GM18520 (cell line): ENCODE measurements at regions not wholly inside any gene's neighbourhood (a gene's known extent, or its start where the extent isn't known, plus 50 kb on each side); places are given as distances from the start of the nearest gene placed in this dataset.

Experiments
- ATAC-seq: cut with Tn5 transposase; IDR thresholded peaks from one replicate; pipeline ENCODE4 v1.9.1; 2021; ENCODE audit not compliant: unreplicated experiment

DNA sequence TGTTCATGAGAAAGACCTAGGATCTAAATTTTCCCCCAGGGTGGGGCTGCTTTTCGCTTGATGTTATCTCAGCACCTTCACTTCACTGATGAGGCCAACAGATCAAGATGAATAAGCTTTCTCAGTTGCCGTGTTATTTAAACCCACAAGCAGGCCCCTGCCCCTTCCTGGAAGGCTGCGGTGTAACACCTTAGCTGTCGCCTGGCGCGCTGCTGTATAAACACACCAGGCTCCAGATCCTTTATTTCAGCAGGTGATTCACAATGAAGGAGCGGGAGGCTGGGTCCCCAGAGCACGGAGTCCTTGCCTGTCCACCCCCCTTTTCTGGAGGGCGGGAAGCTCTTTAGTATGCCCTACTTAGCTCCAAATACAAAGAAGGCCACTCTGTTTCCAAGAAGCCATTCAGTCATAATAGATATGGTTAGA, 515.4 kb downstream of the FUT8 start:
- ATAC-seq = no peak

DNA sequence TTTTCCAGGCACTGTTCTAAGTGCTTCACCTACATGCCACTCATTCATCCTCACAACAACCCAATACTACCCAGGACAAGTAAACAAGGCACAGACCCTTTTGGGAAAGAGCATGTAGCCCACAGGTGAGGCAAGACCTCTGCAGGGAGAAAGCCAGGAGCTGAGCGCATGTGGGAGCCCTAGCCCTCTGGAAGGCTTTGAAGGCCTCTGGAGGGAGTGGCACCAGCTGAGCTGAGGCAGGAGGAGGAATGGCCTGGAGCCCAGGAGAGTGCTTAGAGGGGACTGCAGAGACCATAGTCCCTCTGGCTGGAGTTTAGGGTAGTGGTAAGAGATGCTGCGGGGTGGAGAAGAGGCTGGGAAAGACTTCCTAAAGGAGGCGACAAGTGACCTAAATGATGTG, 516.5 kb downstream of the FUT8 start:
- no peak for ATAC-seq

- ATAC-seq = no peak
Measured at GRCh38 chr14:65933400-65934069, 521.0 kb downstream of the FUT8 start.

DNA sequence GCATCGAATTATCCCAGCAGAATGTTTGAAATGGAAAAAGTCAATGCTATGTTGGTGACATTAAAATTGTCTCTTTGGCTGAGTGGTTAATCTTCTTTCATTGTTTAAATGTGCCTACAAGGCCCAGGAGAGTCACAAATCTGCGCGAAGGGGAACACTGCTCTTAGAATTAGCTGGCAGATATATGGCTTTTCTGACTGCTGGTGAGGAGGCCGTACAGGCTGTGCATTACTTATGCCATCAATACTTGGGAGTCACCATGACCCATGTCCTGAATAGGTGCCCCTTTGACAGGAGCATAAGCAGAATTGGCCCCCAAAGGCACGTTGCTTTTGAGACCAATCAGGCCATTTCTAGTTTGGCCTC, 521.5 kb downstream of the FUT8 start:
- no peak for ATAC-seq

DNA sequence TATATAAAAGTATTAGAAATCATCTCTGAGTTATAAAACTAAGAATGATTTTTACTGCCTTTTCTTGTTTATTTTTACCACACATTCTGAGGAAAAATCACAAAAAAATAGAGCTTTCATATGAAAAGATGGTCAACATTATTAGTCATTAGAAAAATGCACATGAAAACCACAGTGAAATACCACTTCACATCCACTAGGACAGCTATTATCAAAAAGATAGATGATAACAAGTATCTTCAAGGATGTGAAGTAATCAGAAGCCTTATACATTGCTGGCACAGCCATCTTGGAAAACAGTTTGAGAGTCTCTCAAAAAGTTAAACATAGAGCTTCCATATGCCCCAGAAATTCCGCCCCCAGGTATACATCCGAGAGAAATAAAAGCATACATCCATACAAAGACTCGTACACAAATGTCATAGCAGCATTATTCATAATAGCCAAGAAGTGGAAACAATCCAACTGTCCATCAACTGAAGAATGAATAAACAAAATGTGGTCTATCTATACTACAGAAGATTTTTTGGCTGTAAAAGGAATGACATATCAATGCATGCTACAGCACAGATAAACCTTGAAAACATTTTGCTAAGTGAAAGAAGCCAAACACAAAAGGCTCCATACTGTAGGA, 523.9 kb downstream of the FUT8 start:
- no peak for ATAC-seq

DNA sequence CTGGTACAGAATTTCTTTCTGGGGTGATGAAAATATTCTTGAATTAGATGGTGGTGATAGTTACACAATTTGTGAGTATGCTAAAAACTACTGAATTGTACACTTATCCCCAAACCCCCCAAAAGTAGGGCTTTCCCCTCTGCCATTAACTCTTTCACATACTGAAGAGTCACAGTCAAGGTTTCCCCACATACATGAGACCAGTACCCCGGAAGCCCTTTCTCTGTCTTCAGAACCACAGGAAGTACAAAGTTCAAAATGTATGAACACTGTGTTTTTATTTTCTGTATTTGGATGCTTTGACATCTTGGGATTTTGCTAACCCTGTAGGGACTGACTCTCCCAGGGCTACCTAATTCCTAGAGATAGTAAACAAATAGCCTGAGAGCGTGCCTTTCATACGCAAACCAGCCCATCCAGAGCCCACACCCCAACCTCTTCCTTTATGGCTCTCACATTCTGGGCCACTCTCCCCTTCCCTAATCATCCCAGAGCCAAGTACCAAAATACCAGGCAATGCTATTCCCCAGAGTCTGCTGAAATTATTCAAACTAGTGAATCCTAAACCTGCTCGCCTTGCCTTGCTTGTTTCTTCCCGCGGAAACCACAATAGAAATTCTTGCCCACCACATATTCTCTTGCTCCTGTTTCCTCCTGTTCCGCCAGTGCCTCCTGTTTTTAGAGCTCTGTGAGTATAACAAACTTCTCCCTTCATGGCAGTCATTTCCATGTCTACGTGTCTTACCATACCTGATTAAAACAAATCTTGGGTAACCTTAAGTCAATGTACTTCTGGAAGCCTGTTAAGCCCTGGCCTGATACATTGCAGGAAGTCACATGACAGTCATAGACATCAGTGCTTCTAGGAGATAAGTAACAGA, 524.8 kb downstream of the FUT8 start:
- ATAC-seq = no peak

DNA sequence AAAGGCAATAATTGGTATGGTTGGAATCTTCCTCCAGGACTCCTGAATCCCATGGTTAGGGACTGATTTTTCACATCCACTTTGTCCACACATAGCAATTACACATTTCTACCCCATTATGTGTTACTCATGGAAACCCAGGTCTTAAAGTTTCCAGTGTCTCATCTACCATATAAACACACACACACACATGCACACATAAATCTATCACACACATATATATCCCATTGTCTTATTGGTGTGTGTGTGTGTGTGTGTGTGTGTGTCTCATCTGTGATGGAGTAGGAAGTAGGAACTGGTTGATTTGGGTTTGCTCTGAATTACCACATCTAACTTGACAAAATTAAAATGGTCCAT, 525.4 kb downstream of the FUT8 start:
- ATAC-seq = no peak

DNA sequence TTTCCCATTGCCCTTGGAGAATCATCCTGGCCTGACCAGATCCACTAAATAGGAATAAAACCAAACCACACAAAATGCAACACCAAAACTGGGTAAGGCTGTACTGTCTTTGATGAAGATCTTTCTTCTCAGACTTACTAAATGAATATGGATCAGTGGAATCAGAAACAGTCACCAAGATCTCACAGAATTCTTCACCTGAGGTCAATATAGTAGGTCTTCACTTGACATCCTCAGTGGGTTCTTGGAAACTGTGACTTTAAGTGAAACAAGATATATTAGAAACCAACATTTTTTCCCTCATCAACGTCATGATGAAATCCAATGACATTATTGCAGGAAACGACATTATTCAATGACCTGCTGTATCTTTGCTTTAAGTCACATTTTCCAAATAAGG, 526.2 kb downstream of the FUT8 start:
- ATAC-seq = no peak

DNA sequence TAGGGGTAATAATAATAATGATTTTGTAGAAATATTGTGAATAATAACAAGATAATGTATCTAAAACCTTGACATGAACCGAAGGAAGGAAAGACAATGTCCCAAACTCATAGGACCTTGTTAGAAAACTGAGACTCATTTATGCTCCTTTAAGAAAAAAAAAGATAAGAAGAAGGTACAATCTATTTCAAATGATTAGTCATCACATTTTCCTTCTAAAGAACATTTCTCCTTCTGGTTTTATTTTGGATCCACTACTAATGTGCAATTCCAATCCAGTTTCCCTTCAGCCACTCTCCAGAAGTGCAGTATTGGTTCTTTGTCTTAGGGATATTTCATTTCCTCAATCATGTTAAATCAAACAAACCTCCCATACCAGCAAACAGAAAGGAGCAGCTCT, 526.7 kb downstream of the FUT8 start:
- no peak for ATAC-seq

DNA sequence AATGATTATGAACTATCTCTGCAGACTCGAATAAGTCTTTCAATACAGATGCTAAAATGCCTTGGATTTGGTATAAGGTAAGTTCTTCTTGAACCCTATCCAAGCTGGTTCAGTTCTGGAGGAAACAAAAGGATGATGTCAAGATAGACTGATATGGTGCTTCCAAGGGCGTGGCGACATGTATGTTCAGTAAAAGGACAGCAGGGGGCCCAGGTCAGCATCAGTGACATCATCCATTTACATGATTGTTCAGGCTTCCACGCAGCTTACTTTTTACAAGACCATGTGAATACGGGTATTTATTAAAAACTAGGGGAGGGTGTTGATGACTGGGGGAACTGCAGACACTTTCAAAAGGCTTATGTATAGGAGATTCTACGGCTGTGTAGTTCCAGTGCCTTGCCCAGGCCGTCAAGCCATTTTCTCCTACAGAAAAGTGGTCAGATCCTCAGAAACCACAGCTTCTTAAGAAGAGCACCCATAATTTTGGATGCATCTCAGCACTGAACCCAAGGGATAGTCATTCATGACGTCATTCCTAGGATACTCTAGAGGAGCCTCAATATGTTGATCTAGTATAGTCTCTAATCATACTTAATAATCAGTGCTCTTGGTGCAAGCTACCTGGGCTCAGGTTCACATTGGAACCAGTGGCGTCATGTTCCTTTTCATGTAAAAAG, 527.7 kb downstream of the FUT8 start:
- no peak for ATAC-seq

DNA sequence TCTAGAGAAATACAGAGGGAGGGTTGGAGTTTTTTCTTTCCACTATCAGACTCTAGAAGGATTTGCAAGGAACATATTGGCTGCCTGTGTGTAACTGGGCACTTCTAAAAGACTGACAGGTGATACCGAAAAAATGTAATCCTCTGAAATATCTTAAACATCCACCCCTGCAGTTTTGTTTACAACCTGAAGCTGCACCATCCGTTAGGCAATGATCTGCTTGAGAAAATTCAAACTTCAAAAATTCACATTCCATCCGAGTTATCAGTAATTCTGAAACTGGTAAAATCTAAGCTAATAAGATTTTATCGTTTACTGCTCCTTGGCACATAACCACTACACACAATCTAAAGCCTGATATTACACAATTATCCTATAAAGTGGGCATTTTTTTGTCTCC, 528.6 kb downstream of the FUT8 start:
- no peak for ATAC-seq

DNA sequence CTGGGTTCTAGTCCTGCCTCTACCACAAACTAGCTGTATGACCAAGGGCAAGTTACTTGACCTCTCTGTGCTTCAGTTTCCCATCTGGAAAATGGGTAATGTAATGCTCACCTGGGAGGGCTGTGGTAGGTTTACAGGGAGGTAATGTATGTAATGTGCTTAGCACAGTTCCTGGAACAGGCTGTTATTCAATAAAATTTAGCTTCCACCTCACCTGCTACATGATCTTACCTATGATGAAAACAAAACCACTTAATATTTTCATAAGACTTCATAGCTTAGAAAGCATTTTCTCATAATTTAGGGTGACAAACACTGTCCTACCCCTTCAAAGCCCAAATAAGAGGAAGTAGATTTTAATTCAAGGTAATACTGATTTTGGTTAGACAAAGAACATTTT, 530.6 kb downstream of the FUT8 start:
- no peak for ATAC-seq

GRCh38 chr14:65943916-65944410, 531.4 kb downstream of the FUT8 start:
- ATAC-seq = no peak

DNA sequence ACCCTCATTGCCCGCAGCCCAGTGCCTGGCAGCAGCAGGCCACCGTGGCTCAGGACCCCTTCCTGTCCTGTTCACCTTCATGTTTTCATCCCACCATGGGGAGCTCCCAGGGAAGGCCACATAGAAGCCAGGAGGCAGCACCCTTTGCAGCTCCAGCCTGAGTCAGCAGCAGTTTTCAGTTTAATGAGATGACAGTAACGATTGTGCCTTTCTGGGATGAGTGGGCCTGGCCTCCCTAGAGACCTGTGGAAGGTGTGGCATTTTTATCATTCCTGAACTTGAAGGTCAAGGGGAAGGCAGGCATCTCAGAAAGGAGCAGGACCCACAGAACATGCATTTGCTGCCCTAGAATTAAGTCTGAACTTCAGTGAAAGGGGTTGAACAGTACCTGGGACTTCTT, 532.8 kb downstream of the FUT8 start:
- ATAC-seq = no peak

DNA sequence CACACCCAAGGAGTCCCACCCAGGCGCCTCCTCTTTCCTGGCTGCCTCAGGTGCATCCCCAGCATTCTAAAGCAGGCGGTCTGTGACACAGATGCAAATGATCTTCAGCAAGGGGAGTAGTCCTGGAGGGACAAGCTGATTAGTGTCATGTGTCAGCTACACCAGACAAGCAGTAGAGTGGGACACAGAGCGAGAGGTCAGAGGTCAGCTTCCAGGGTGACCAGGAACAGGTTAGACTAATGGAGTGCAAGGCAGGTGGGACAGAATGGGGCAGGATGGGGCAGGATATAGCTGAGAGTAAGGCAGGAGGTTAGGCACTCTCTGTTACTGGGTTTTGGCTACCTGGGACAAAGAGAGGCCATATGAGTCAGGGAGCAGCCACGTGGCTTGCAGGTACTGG, 534.0 kb downstream of the FUT8 start:
- ATAC-seq = no peak

DNA sequence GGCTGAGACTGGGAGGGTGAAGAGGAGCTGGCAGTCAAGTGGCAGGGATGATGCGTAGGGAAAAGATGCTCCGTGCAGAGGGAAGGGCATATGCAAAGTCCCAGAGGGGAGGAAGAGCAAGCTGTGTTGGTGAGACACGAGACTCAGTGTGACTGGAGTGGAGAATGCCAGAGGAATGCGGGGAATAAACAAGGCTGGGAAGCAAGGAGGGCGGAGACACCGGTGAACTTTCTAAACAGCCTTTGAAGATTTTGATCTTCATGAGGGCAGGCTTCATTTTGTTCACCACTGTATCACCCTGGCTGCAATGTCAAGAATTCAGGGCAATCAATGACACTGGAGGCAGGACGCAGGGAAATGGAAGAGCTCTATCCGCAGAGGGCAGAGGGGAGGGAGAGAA, 535.8 kb downstream of the FUT8 start:
- ATAC-seq = no peak

GRCh38 chr14:65949711-65950516, 536.3 kb upstream of the CCDC196 start:
- ATAC-seq = peak; percentile 73

GRCh38 chr14:65954942-65955341, 531.2 kb upstream of the CCDC196 start:
- ATAC-seq = no peak

- no peak for ATAC-seq
Measured at GRCh38 chr14:65957631-65958205, 528.5 kb upstream of the CCDC196 start.
